Activated CD4-positive, alpha-beta memory T cell treated with anti-CD3 and anti-CD28 coated beads, Interleukin-2, amount 10 ng/mL, durations not matched to agents 7 days and 5 days (primary cell): ENCODE measurements at regions not wholly inside any gene's neighbourhood (a gene's known extent, or its start where the extent isn't known, plus 50 kb on each side); places are given as distances from the start of the nearest gene placed in this dataset.
"Not testable (repeated sequence)": the region's sequence is repeated elsewhere in the genome, so short reads cannot be mapped to it uniquely, and the experiment has no call there.

Experiments used
- CTCF ChIA-PET: fragments of 350-600 bp; sonication (Branson Sonifier 250); formaldehyde crosslinking; loops from one replicate; lab custom pipeline; 2021; ENCODE audit warnings: antibody characterized with exemption, inconsistent platforms; lab: Charles Lee
- POLR2A ChIA-PET: fragments of 350-600 bp; sonication (Branson Sonifier 250); formaldehyde crosslinking; loops from one replicate; lab custom pipeline; 2021; ENCODE audit warnings: antibody characterized with exemption; lab: Charles Lee
- DNase-seq: peaks from one replicate; pipeline ENCODE4 v3.0.0-alpha.2; 2020
- H3K27ac Mint-ChIP-seq: one replicate; pipeline ENCODE4 v1.8.0; 2021; ENCODE audit warnings: mild to moderate bottlenecking, mixed read lengths
- H3K27me3 Mint-ChIP-seq: one replicate; pipeline ENCODE4 v1.8.0; 2021; ENCODE audit warnings: mixed read lengths
- H3K36me3 Mint-ChIP-seq: one replicate; pipeline ENCODE4 v1.8.0; 2021; ENCODE audit warnings: low read depth, mixed read lengths
- H3K4me1 Mint-ChIP-seq: one replicate; pipeline ENCODE4 v1.8.0; 2021; ENCODE audit warnings: mixed read lengths
- H3K4me3 Mint-ChIP-seq: one replicate; pipeline ENCODE4 v1.8.0; 2021; ENCODE audit warnings: mild to moderate bottlenecking, mixed read lengths
- H3K9me3 Mint-ChIP-seq: one replicate; pipeline ENCODE4 v1.8.0; 2021; ENCODE audit warnings: mixed read lengths

DNA sequence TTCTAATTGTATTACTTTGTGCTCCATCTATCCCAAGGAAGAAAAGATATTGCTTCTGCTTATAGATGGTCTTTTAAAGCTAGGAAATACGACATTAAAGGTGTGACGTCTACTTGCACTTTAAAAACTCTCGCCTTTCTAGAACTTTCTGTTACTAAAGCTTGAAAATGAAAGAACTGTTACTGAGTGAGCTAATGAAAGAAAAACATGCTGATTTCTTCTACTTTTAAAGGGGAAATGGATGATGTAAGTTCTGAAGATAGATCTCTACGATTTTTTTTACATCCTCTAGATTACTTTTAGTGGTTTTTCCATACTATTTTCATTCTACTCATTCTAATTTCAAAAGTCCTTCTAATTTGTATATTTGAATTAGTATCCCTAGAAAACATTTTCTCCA is 387.5 kb downstream of the USP25 start:
- POLR2A ChIA-PET: no interaction called here
- no peak for DNase-seq
- H3K27ac Mint-ChIP-seq: no peak overlapping the region
- H3K27me3 Mint-ChIP-seq: no peaks in the 10 kb centered on the region
- peaks cover 2% of the 10 kb centered on the region for H3K9me3 Mint-ChIP-seq
- CTCF ChIA-PET: no interaction called here
- H3K4me3 Mint-ChIP-seq: no peak overlapping the region
- H3K36me3 Mint-ChIP-seq: no peaks in the 10 kb centered on the region
- no peaks in the 10 kb centered on the region for H3K4me1 Mint-ChIP-seq

DNA sequence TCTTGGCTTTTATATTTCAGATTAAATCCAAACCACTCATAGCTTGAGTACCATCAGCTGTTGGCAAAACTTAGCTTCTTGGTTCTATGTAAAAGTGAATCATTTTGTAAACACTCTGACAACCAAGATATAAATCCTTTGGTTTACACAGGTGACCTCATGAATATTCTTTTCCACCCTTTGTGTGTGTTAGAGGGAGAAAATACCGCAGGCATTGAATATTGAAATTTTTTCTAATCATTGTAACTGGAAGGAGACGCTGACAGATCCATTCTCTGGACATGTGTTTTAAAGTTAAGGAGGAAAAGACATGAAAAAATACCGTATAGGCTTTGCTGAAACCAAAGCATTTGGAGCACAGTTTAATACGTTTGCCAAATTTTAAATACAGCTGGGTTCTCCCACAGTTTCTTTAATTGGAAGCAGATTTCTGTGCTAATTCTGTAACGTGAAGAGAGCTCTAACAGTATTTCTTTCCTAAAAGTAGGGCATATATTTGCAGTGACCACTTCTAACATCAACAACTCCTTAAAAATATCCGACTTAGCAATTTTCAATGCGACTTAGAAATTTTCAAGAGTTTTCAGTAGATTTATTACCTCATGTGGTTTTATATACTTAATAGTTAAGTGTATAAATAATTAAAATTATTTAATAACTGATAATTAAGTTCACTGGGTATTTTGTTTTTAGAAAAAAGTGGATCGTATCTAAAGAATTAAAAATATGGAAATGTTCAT is 388.2 kb downstream of the USP25 start:
- no peak overlapping the region for H3K27ac Mint-ChIP-seq
- ChIA-PET CTCF (no interaction called here), POLR2A (no interaction called here)
- H3K4me3 Mint-ChIP-seq: no peak overlapping the region
- H3K4me1 Mint-ChIP-seq: no peaks in the 10 kb centered on the region
- H3K36me3 Mint-ChIP-seq: no peaks in the 10 kb centered on the region
- no peak for DNase-seq
- H3K27me3 Mint-ChIP-seq: no peaks in the 10 kb centered on the region
- peaks cover 2% of the 10 kb centered on the region for H3K9me3 Mint-ChIP-seq

DNA sequence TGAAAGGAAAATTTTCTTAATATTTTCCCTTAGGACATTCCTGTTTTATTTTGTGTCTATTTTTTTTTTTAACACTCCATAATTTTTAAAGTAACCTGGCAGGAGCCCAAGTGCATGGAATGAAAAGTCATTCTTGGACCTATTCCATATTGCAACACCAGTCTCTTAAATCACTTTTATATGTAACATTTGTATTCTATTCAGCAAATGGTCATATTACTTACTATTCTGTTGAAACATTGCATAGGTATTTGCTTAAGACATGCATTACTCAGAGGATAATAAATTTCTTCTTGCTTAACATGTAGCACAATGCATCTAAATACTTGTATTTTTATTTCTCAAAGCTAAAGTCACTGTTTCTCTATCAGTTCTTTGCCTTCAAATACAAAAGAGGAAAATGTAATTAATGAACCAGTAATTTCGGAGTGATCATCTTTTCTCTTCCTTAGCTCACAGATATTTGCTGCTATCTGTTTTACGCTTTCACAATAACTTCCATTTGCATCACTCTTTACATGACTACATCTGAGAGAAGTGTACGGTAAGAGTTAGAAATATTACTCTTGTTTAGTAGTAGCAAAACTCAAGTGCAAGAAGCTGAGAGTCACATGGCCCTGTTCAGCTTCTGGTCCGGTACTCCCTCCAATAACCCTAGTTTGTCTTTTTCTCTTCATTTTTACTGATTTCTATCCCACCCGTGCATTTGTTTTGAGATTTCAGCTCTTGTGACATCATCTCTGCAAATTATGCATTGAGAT is 394.8 kb downstream of the USP25 start:
- H3K27ac Mint-ChIP-seq: no peak overlapping the region
- DNase-seq: no peak
- no peaks in the 10 kb centered on the region for H3K27me3 Mint-ChIP-seq
- no peaks in the 10 kb centered on the region for H3K4me1 Mint-ChIP-seq
- H3K4me3 Mint-ChIP-seq: no peak overlapping the region
- peaks cover 2% of the 10 kb centered on the region for H3K9me3 Mint-ChIP-seq
- POLR2A ChIA-PET: no interaction called here
- H3K36me3 Mint-ChIP-seq: no peaks in the 10 kb centered on the region
- CTCF ChIA-PET: no interaction called here

- ChIA-PET CTCF (no interaction called here), POLR2A (no interaction called here)
- no peak for DNase-seq
- no peaks in the 10 kb centered on the region for H3K27me3 Mint-ChIP-seq
- no peak overlapping the region for H3K4me3 Mint-ChIP-seq
- no peaks in the 10 kb centered on the region for H3K36me3 Mint-ChIP-seq
- no peak overlapping the region for H3K27ac Mint-ChIP-seq
- no peaks in the 10 kb centered on the region for H3K4me1 Mint-ChIP-seq
- H3K9me3 Mint-ChIP-seq: peaks cover 2% of the 10 kb centered on the region
These were observed 395.5 kb downstream of the USP25 start for GRCh38 chr21:16125274-16125673.

DNA sequence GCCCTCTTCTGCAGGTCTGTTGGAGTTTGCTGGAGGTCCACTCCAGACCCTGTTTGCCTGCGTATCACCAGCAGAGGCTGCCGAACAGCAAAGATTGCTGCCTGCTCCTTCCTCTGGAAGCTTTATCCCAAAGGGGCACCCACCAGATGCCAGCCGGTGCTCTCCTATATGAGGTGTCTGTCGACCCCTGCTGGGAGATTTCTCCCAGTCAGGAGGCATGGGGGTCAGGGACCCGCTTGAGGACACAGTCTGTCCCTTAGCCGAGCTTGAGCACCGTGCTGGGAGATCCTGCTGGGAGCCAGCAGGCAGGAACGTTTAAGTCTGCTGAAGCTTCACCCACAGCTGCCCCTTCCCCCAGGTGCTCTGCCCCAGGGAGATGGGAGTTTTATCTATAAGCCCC is 402.7 kb downstream of the USP25 start:
- H3K36me3 Mint-ChIP-seq, H3K27ac Mint-ChIP-seq, H3K9me3 Mint-ChIP-seq, H3K4me1 Mint-ChIP-seq, H3K4me3 Mint-ChIP-seq, DNase-seq, POLR2A ChIA-PET, H3K27me3 Mint-ChIP-seq, CTCF ChIA-PET: not testable (repeated sequence)

DNA sequence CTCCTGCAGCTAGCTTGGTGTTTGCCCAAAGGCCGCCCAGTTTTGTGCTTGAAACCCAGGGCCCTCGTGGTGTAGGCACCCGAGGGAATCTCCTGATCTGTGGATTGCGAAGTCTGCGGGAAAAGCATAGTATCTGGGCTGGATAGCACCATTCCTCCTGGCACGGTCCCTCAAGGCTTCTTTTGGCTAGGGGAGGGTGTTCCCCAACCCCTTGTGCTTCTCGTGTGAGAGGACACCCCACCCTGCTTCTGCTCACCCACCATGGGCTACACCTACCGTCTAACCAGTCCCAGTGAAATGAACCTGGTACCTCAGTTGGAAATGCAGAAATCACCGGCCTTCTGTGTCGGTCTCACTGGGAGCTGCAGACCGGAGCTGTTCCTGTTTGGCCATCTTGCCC is 403.5 kb downstream of the USP25 start:
- peaks cover 4% of the 10 kb centered on the region for H3K9me3 Mint-ChIP-seq
- no peak overlapping the region for H3K4me3 Mint-ChIP-seq
- CTCF ChIA-PET: no interaction called here
- DNase-seq: no peak
- H3K27me3 Mint-ChIP-seq: no peaks in the 10 kb centered on the region
- POLR2A ChIA-PET: no interaction called here
- no peaks in the 10 kb centered on the region for H3K36me3 Mint-ChIP-seq
- H3K4me1 Mint-ChIP-seq: no peaks in the 10 kb centered on the region
- H3K27ac Mint-ChIP-seq: no peak overlapping the region

GRCh38 chr21:16134134-16134533 is 404.4 kb downstream of the USP25 start:
- Mint-ChIP-seq H3K4me1 (no peaks in the 10 kb centered on the region), H3K9me3 (peaks cover 4% of the 10 kb centered on the region), H3K4me3 (no peak overlapping the region), H3K36me3 (no peaks in the 10 kb centered on the region), H3K27me3 (no peaks in the 10 kb centered on the region), H3K27ac (no peak overlapping the region)
- no peak for DNase-seq
- CTCF ChIA-PET: no interaction called here
- POLR2A ChIA-PET: no interaction called here

DNA sequence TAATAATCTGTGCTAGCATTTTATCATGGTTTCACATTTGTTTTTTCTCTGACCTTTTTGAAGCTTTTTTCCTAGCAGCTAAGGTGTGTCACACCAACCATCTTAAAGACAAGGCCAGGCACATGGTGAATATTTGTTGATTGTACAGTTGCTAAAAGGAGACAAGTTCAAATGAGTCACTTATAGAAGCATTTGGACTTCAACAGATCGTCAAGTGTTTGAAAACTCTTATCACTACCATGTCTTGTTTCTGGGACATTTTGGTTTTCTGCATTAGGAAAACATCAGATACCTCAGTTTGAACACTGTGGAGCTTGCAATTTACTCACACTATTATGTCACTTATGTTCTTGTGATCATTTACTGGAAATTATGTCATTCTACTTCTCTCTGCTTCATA is 407.3 kb downstream of the USP25 start:
- ChIA-PET CTCF (no interaction called here), POLR2A (no interaction called here)
- Mint-ChIP-seq H3K27ac (no peak overlapping the region), H3K4me1 (no peaks in the 10 kb centered on the region), H3K27me3 (no peaks in the 10 kb centered on the region), H3K9me3 (no peaks in the 10 kb centered on the region), H3K36me3 (no peaks in the 10 kb centered on the region), H3K4me3 (no peak overlapping the region)
- no peak for DNase-seq

GRCh38 chr21:16145052-16145451 is 415.3 kb downstream of the USP25 start:
- Mint-ChIP-seq H3K9me3 (peaks cover 8% of the 10 kb centered on the region), H3K4me3 (no peak overlapping the region), H3K4me1 (no peaks in the 10 kb centered on the region), H3K27ac (no peak overlapping the region), H3K27me3 (no peaks in the 10 kb centered on the region), H3K36me3 (no peaks in the 10 kb centered on the region)
- CTCF ChIA-PET: no interaction called here
- POLR2A ChIA-PET: no interaction called here
- DNase-seq: no peak

GRCh38 chr21:16145479-16145878 is 415.7 kb downstream of the USP25 start:
- no peaks in the 10 kb centered on the region for H3K27me3 Mint-ChIP-seq
- no peak overlapping the region for H3K4me3 Mint-ChIP-seq
- H3K9me3 Mint-ChIP-seq: peaks cover 8% of the 10 kb centered on the region
- ChIA-PET POLR2A (no interaction called here), CTCF (no interaction called here)
- no peaks in the 10 kb centered on the region for H3K4me1 Mint-ChIP-seq
- no peaks in the 10 kb centered on the region for H3K36me3 Mint-ChIP-seq
- no peak for DNase-seq
- H3K27ac Mint-ChIP-seq: no peak overlapping the region

GRCh38 chr21:16154321-16154720 is 424.5 kb downstream of the USP25 start:
- Mint-ChIP-seq H3K4me3 (no peak overlapping the region), H3K36me3 (no peaks in the 10 kb centered on the region), H3K27me3 (no peaks in the 10 kb centered on the region), H3K9me3 (no peaks in the 10 kb centered on the region), H3K27ac (no peak overlapping the region), H3K4me1 (no peaks in the 10 kb centered on the region)
- no peak for DNase-seq
- CTCF ChIA-PET: no interaction called here
- POLR2A ChIA-PET: no interaction called here

GRCh38 chr21:16154951-16155635 is 425.3 kb downstream of the USP25 start:
- no peak overlapping the region for H3K27ac Mint-ChIP-seq
- DNase-seq: no peak
- no peak overlapping the region for H3K4me3 Mint-ChIP-seq
- H3K36me3 Mint-ChIP-seq: no peaks in the 10 kb centered on the region
- POLR2A ChIA-PET: no interaction called here
- no peaks in the 10 kb centered on the region for H3K4me1 Mint-ChIP-seq
- CTCF ChIA-PET: no interaction called here
- H3K9me3 Mint-ChIP-seq: no peaks in the 10 kb centered on the region
- no peaks in the 10 kb centered on the region for H3K27me3 Mint-ChIP-seq

DNA sequence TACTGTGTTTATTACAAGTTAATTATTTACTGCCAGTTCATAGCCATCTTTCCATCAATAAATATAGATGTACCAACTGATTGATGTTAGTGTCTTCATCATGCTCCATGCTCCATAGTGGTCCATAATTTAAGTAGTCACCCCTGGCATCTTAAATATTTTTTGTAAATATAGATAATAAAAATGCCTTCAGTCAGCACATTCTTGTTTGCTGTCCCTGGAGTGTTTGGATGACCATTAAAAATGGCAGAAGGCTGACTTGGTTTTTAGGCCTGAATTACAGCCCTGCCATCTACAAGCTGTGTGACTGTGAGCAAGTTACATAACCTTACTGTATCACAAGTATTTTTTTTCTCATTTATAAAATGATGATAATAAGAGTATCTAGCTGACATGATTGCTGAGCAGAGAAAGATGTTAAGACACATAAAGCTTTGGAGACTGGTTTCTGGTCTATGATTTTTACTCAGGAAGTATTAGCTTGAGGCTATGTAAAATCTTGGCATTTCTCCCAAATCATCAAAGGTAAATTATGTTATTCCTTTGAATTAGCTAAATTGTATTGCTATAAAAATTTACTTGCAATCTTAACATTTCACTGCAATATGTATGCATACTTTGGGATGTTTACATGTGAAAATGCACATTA is 427.2 kb downstream of the USP25 start:
- Mint-ChIP-seq H3K36me3 (no peaks in the 10 kb centered on the region), H3K27ac (no peak overlapping the region), H3K4me1 (no peaks in the 10 kb centered on the region), H3K27me3 (no peaks in the 10 kb centered on the region), H3K4me3 (no peak overlapping the region), H3K9me3 (no peaks in the 10 kb centered on the region)
- POLR2A ChIA-PET: no interaction called here
- CTCF ChIA-PET: no interaction called here
- DNase-seq: no peak
